Suprapubic skin (tissue), 4 donors: ENCODE measurements at regions not wholly inside any gene's neighbourhood (a gene's known extent, or its start where the extent isn't known, plus 50 kb on each side); places are given as distances from the start of the nearest gene placed in this dataset.

Experiments used
- DNase-seq, 2 donors: peaks; one replicate each; pipeline ENCODE4 v3.0.0-alpha.2; 2019; ENCODE audit warnings: low spot score in 2 of 2
- H3K27ac ChIP-seq: fragments of 200-600 bp; sonication (generic); one replicate; pipeline ENCODE4 v1.5.1; 2019
- H3K27me3 ChIP-seq: fragments of 200-600 bp; sonication (generic); one replicate; pipeline ENCODE4 v1.5.1; 2019
- H3K36me3 ChIP-seq: fragments of 200-600 bp; sonication (generic); one replicate; pipeline ENCODE4 v1.5.1; 2019
- H3K4me1 ChIP-seq: fragments of 200-600 bp; sonication (generic); one replicate; pipeline ENCODE4 v1.5.1; 2019
- H3K4me3 ChIP-seq: fragments of 200-600 bp; sonication (generic); one replicate; pipeline ENCODE4 v1.5.1; 2019; ENCODE audit warnings: mild to moderate bottlenecking
- H3K9me3 ChIP-seq: fragments of 200-600 bp; sonication (generic); one replicate; pipeline ENCODE4 v1.5.1; 2019
- CTCF ChIP-seq, 2 donors: fragments of 200-600 bp in 1 of 2; fragments of 450-650 bp in 1 of 2; sonication (generic) in 1 of 2; IDR thresholded peaks; one replicate each; pipeline ENCODE4 v1.5.1; 2016 to 2019; ENCODE audit warnings: antibody characterized with exemption in 2 of 2, mild to moderate bottlenecking in 1 of 2, moderate library complexity in 1 of 2
- EP300 ChIP-seq: sonication (generic); formaldehyde crosslinking; IDR thresholded peaks from one replicate; pipeline ENCODE4 v1.6.1; 2017; ENCODE audit warnings: antibody characterized with exemption
- POLR2A ChIP-seq, 2 donors: fragments of 450-650 bp; IDR thresholded peaks; one replicate each; pipeline ENCODE4 v1.6.1; 2017; ENCODE audit warnings: antibody characterized with exemption in 2 of 2, mild to moderate bottlenecking in 2 of 2, moderate library complexity in 2 of 2
- POLR2AphosphoS5 ChIP-seq, 3 donors: sonication (generic); formaldehyde crosslinking; IDR thresholded peaks; one replicate each; pipeline ENCODE4 v1.6.1; 2017; ENCODE audit warnings: antibody characterized with exemption in 3 of 3
- WGBS: methylation state at CpG from one replicate; pipeline ENCODE4 v1.1.5; 2018; 5-methylcytosine and 5-hydroxymethylcytosine counted together

- DNase-seq, result no peak
- no peaks in the 10 kb centered on the region for H3K4me1 ChIP-seq
- no peaks in the 10 kb centered on the region for H3K9me3 ChIP-seq
- H3K36me3 ChIP-seq, result no peaks in the 10 kb centered on the region
- no peaks in the 10 kb centered on the region for H3K27me3 ChIP-seq
- H3K4me3 ChIP-seq, result no peak overlapping the region
- H3K27ac ChIP-seq, result no peak overlapping the region
- 27% methylated on average over 1 of the region's 1 CpG for whole genome bisulfite sequencing
- TF ChIP-seq POLR2A (IDR thresholded peaks at IDR 0.05) (no peak), POLR2AphosphoS5 (IDR thresholded peaks at IDR 0.05) (no peak), CTCF (IDR thresholded peaks at IDR 0.05) (no peak), EP300 (no peak)
Measured at GRCh38 chr3:22288756-22289155, 537.7 kb upstream of the ZNF385D start.

- no peaks in the 10 kb centered on the region for H3K9me3 ChIP-seq
- no peak for TF ChIP-seq EP300
- no peak for TF ChIP-seq CTCF (IDR thresholded peaks at IDR 0.05)
- no peak for TF ChIP-seq POLR2AphosphoS5 (IDR thresholded peaks at IDR 0.05)
- no peak for TF ChIP-seq POLR2A (IDR thresholded peaks at IDR 0.05)
- no peaks in the 10 kb centered on the region for H3K4me1 ChIP-seq
- no peaks in the 10 kb centered on the region for H3K36me3 ChIP-seq
- DNase-seq, result no peak
- H3K4me3 ChIP-seq, result no peak overlapping the region
- no peak overlapping the region for H3K27ac ChIP-seq
- H3K27me3 ChIP-seq, result no peaks in the 10 kb centered on the region
Measured at GRCh38 chr3:22292681-22293080, 541.7 kb upstream of the ZNF385D start.

- DNase-seq, result no peak
- Histone ChIP-seq H3K27me3 (no peaks in the 10 kb centered on the region), H3K36me3 (no peaks in the 10 kb centered on the region), H3K27ac (no peak overlapping the region), H3K9me3 (no peaks in the 10 kb centered on the region), H3K4me3 (no peak overlapping the region), H3K4me1 (no peaks in the 10 kb centered on the region)
- TF ChIP-seq CTCF (IDR thresholded peaks at IDR 0.05) (no peak), POLR2AphosphoS5 (IDR thresholded peaks at IDR 0.05) (no peak), EP300 (no peak), POLR2A (IDR thresholded peaks at IDR 0.05) (no peak)
Measured at GRCh38 chr3:22296601-22297000, 545.6 kb upstream of the ZNF385D start.

GRCh38 chr3:22297436-22297835 is 546.4 kb upstream of the ZNF385D start:
- no peaks in the 10 kb centered on the region for H3K9me3 ChIP-seq
- no peaks in the 10 kb centered on the region for H3K4me1 ChIP-seq
- H3K4me3 ChIP-seq, result no peak overlapping the region
- H3K36me3 ChIP-seq, result no peaks in the 10 kb centered on the region
- WGBS, result 81% methylated on average over 4 of the region's 4 CpGs
- no peak overlapping the region for H3K27ac ChIP-seq
- DNase-seq, result no peak
- no peaks in the 10 kb centered on the region for H3K27me3 ChIP-seq
- no peak for TF ChIP-seq CTCF (IDR thresholded peaks at IDR 0.05)
- no peak for TF ChIP-seq POLR2AphosphoS5 (IDR thresholded peaks at IDR 0.05)
- no peak for TF ChIP-seq EP300
- TF ChIP-seq POLR2A (IDR thresholded peaks at IDR 0.05), result no peak

GRCh38 chr3:22306454-22306853 is 555.4 kb upstream of the ZNF385D start:
- Histone ChIP-seq H3K9me3 (no peaks in the 10 kb centered on the region), H3K4me3 (no peak overlapping the region), H3K27ac (no peak overlapping the region), H3K36me3 (no peaks in the 10 kb centered on the region), H3K27me3 (no peaks in the 10 kb centered on the region), H3K4me1 (no peaks in the 10 kb centered on the region)
- DNase-seq, result no peak
- WGBS, result 53% methylated on average over 3 of the region's 3 CpGs
- no peak for TF ChIP-seq CTCF (IDR thresholded peaks at IDR 0.05)
- no peak for TF ChIP-seq POLR2AphosphoS5 (IDR thresholded peaks at IDR 0.05)
- TF ChIP-seq POLR2A (IDR thresholded peaks at IDR 0.05), result no peak
- TF ChIP-seq EP300, result no peak
